T-helper 1 cell treated with Interleukin-12 subunit alpha and Interleukin-12 subunit beta and Interleukin-4 antibody, amounts not matched to agents 30 ng/mL and 1 ng/mL, for 36 hours (primary cell): ENCODE measurements at regions not wholly inside any gene's neighbourhood (a gene's known extent, or its start where the extent isn't known, plus 50 kb on each side); places are given as distances from the start of the nearest gene placed in this dataset.

Experiments
- intact Hi-C: fragments of 100-400 bp; cut with micrococcal nuclease; formaldehyde crosslinking; loops from one replicate; pipeline ENCODE4 v1.15.1; 2024

- intact Hi-C loops = no loop called here
These were observed 62.4 kb upstream of the RAI2 start for GRCh38 chrX:17923546-17923945.

GRCh38 chrX:17922303-17922702, 61.2 kb upstream of the RAI2 start:
- intact Hi-C loops = no loop called here

DNA sequence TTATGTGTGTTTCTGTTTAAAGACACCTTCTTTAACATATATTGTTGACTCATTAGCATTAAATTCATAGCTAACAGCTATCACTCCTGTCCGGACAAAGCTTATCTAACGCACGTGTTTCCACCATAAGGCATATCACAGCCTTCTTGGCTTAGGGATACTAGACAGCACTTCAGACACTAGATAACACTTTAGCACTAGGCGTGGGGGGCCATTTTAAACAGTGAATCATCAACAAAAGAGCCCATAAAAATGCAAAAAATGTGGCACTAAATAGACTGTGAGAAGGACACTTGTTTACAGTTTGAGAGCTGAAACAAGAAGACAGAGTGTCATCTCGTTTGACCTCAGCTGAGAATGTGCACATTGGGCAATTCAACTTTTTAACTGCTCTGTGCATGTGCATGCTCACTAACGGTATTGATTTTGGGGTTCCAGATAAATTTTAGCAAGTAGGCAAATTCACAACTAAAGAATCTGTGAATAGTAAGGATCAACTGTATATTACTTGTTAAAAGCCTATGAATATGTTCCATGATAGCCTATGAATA, 58.9 kb upstream of the RAI2 start:
- intact Hi-C loops = no loop called here

- intact Hi-C loops = no loop called here
These were observed 57.0 kb upstream of the RAI2 start for GRCh38 chrX:17917945-17918577.

DNA sequence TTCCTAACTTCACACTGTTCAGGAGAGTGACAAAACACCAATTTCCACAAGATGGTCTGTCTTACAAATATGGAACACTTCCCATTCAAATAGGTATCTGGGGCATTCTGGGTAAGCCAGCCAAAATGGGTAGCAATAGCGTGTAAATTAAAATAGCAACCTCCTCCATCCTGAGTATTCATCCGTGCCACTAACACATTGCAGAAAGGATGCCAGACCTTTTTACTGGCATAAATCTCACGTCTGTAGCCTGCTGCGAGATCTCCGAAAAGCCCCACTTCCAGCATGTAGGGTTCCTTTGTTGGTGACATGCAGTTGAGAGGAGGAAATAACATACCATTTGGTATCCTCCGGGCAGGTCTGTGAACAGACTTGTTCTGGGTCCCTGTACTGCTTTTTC, 52.7 kb upstream of the RAI2 start:
- intact Hi-C loops = no loop called here
